HG03175 (cell line): ENCODE measurements at regions not wholly inside any gene's neighbourhood (a gene's known extent, or its start where the extent isn't known, plus 50 kb on each side); places are given as distances from the start of the nearest gene placed in this dataset.

Experiments used
- ATAC-seq: cut with Tn5 transposase; IDR thresholded peaks from one replicate; pipeline ENCODE4 v1.9.1; 2021; ENCODE audit warnings: mild to moderate bottlenecking, moderate library complexity; ENCODE audit not compliant: unreplicated experiment

DNA sequence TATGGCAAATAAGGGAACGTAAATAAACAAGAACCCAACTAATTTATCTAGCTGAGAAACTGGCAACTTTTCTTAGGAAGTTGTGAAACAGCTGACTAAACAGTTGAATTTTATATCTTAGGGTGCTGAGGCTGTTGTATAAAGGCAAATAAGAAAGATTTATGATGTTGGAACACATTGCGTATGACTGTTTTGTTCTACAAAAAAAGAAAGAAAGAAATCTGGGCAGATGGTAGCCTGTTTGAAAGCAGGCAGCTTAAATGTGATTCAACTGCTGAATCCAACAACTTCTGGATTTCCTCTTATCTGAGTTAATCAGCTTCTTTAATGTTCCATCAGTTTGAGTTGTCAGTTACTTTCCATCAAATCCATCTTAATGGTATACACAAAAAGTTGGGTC lies 214.5 kb downstream of the SNX13 start:
- no peak for ATAC-seq

GRCh38 chr7:17732083-17732482 lies 208.2 kb downstream of the SNX13 start:
- ATAC-seq: no peak
